ENCODE measurements at regions not wholly inside any gene's neighbourhood (a gene's known extent, or its start where the extent isn't known, plus 50 kb on each side); places are given as distances from the start of the nearest gene placed in this dataset.

- no peak overlapping the region for H3K27ac ChIP-seq (ENCODE audit: low read depth in 2 of 2, low read length in 2 of 2)
- H3K27me3 ChIP-seq (ENCODE audit: control insufficient read depth in 2 of 2, insufficient read depth in 2 of 2, low read length in 2 of 2) = no peaks in the 10 kb centered on the region
Observed at GRCh38 chr15:37788330-37788729, 146.1 kb upstream of the TMCO5A start.

GRCh38 chr15:37788767-37789396 is 145.6 kb upstream of the TMCO5A start:
- no peaks in the 10 kb centered on the region for H3K27me3 ChIP-seq (ENCODE audit: control insufficient read depth in 2 of 2, insufficient read depth in 2 of 2, low read length in 2 of 2)
- H3K4me1 ChIP-seq (ENCODE audit: control insufficient read depth in 2 of 2, insufficient read depth in 2 of 2, low read length in 2 of 2) = no peaks in the 10 kb centered on the region
- H3K9me3 ChIP-seq (ENCODE audit: control insufficient read depth in 2 of 2, low read length in 2 of 2) = no peaks in the 10 kb centered on the region
- H3K4me3 ChIP-seq (ENCODE audit: low read length in 2 of 2) = no peak overlapping the region
- H3K9ac ChIP-seq (ENCODE audit: low read depth in 1 of 2, low read length in 2 of 2) = no peak overlapping the region
- no peak overlapping the region for H3K27ac ChIP-seq (ENCODE audit: low read depth in 2 of 2, low read length in 2 of 2)
- no peaks in the 10 kb centered on the region for H3K36me3 ChIP-seq (ENCODE audit: control insufficient read depth in 2 of 2, insufficient read depth in 2 of 2, low read length in 2 of 2)

More at GRCh38 chr15:37788330-37788729, 146.1 kb upstream of the TMCO5A start:
- Histone ChIP-seq H3K36me3 (ENCODE audit: control insufficient read depth in 2 of 2, insufficient read depth in 2 of 2, low read length in 2 of 2) (no peaks in the 10 kb centered on the region), H3K9ac (ENCODE audit: low read depth in 1 of 2, low read length in 2 of 2) (no peak overlapping the region), H3K4me1 (ENCODE audit: control insufficient read depth in 2 of 2, insufficient read depth in 2 of 2, low read length in 2 of 2) (no peaks in the 10 kb centered on the region), H3K9me3 (ENCODE audit: control insufficient read depth in 2 of 2, low read length in 2 of 2) (no peaks in the 10 kb centered on the region), H3K4me3 (ENCODE audit: low read length in 2 of 2) (no peak overlapping the region)

- no peak overlapping the region for H3K9ac ChIP-seq (ENCODE audit: low read depth in 1 of 2, low read length in 2 of 2)
- H3K9me3 ChIP-seq (ENCODE audit: control insufficient read depth in 2 of 2, low read length in 2 of 2) = no peaks in the 10 kb centered on the region
- no peak overlapping the region for H3K27ac ChIP-seq (ENCODE audit: low read depth in 2 of 2, low read length in 2 of 2)
Observed at GRCh38 chr15:37789397-37789786, 145.0 kb upstream of the TMCO5A start.

GRCh38 chr15:37789881-37790280 is 144.6 kb upstream of the TMCO5A start:
- H3K36me3 ChIP-seq (ENCODE audit: control insufficient read depth in 2 of 2, insufficient read depth in 2 of 2, low read length in 2 of 2) = no peaks in the 10 kb centered on the region

More at GRCh38 chr15:37789397-37789786, 145.0 kb upstream of the TMCO5A start:
- Histone ChIP-seq H3K36me3 (ENCODE audit: control insufficient read depth in 2 of 2, insufficient read depth in 2 of 2, low read length in 2 of 2) (no peaks in the 10 kb centered on the region), H3K4me1 (ENCODE audit: control insufficient read depth in 2 of 2, insufficient read depth in 2 of 2, low read length in 2 of 2) (no peaks in the 10 kb centered on the region), H3K27me3 (ENCODE audit: control insufficient read depth in 2 of 2, insufficient read depth in 2 of 2, low read length in 2 of 2) (no peaks in the 10 kb centered on the region), H3K4me3 (ENCODE audit: low read length in 2 of 2) (no peak overlapping the region)

GRCh38 chr15:37791693-37792092 is 142.7 kb upstream of the TMCO5A start:
- H3K9ac ChIP-seq (ENCODE audit: low read depth in 1 of 2, low read length in 2 of 2) = no peak overlapping the region
- no peaks in the 10 kb centered on the region for H3K9me3 ChIP-seq (ENCODE audit: control insufficient read depth in 2 of 2, low read length in 2 of 2)
- no peak overlapping the region for H3K4me3 ChIP-seq (ENCODE audit: low read length in 2 of 2)
- H3K36me3 ChIP-seq (ENCODE audit: control insufficient read depth in 2 of 2, insufficient read depth in 2 of 2, low read length in 2 of 2) = no peaks in the 10 kb centered on the region
- no peak overlapping the region for H3K27ac ChIP-seq (ENCODE audit: low read depth in 2 of 2, low read length in 2 of 2)
- no peaks in the 10 kb centered on the region for H3K4me1 ChIP-seq (ENCODE audit: control insufficient read depth in 2 of 2, insufficient read depth in 2 of 2, low read length in 2 of 2)
- no peaks in the 10 kb centered on the region for H3K27me3 ChIP-seq (ENCODE audit: control insufficient read depth in 2 of 2, insufficient read depth in 2 of 2, low read length in 2 of 2)

More at GRCh38 chr15:37789881-37790280, 144.6 kb upstream of the TMCO5A start:
- Histone ChIP-seq H3K9ac (ENCODE audit: low read depth in 1 of 2, low read length in 2 of 2) (no peak overlapping the region), H3K4me3 (ENCODE audit: low read length in 2 of 2) (no peak overlapping the region), H3K27me3 (ENCODE audit: control insufficient read depth in 2 of 2, insufficient read depth in 2 of 2, low read length in 2 of 2) (no peaks in the 10 kb centered on the region), H3K4me1 (ENCODE audit: control insufficient read depth in 2 of 2, insufficient read depth in 2 of 2, low read length in 2 of 2) (no peaks in the 10 kb centered on the region), H3K9me3 (ENCODE audit: control insufficient read depth in 2 of 2, low read length in 2 of 2) (no peaks in the 10 kb centered on the region), H3K27ac (ENCODE audit: low read depth in 2 of 2, low read length in 2 of 2) (no peak overlapping the region)

GRCh38 chr15:37792351-37792750 is 142.1 kb upstream of the TMCO5A start:
- no peaks in the 10 kb centered on the region for H3K9me3 ChIP-seq (ENCODE audit: control insufficient read depth in 2 of 2, low read length in 2 of 2)
- no peak overlapping the region for H3K9ac ChIP-seq (ENCODE audit: low read depth in 1 of 2, low read length in 2 of 2)
- H3K4me1 ChIP-seq (ENCODE audit: control insufficient read depth in 2 of 2, insufficient read depth in 2 of 2, low read length in 2 of 2) = no peaks in the 10 kb centered on the region
- no peak overlapping the region for H3K27ac ChIP-seq (ENCODE audit: low read depth in 2 of 2, low read length in 2 of 2)
- H3K4me3 ChIP-seq (ENCODE audit: low read length in 2 of 2) = no peak overlapping the region
- H3K36me3 ChIP-seq (ENCODE audit: control insufficient read depth in 2 of 2, insufficient read depth in 2 of 2, low read length in 2 of 2) = no peaks in the 10 kb centered on the region
- H3K27me3 ChIP-seq (ENCODE audit: control insufficient read depth in 2 of 2, insufficient read depth in 2 of 2, low read length in 2 of 2) = no peaks in the 10 kb centered on the region

GRCh38 chr15:37793851-37794250 is 140.6 kb upstream of the TMCO5A start:
- Histone ChIP-seq H3K9ac (ENCODE audit: low read depth in 1 of 2, low read length in 2 of 2) (no peak overlapping the region), H3K4me1 (ENCODE audit: control insufficient read depth in 2 of 2, insufficient read depth in 2 of 2, low read length in 2 of 2) (no peaks in the 10 kb centered on the region), H3K4me3 (ENCODE audit: low read length in 2 of 2) (no peak overlapping the region), H3K27ac (ENCODE audit: low read depth in 2 of 2, low read length in 2 of 2) (no peak overlapping the region), H3K36me3 (ENCODE audit: control insufficient read depth in 2 of 2, insufficient read depth in 2 of 2, low read length in 2 of 2) (no peaks in the 10 kb centered on the region), H3K27me3 (ENCODE audit: control insufficient read depth in 2 of 2, insufficient read depth in 2 of 2, low read length in 2 of 2) (no peaks in the 10 kb centered on the region), H3K9me3 (ENCODE audit: control insufficient read depth in 2 of 2, low read length in 2 of 2) (no peaks in the 10 kb centered on the region)

GRCh38 chr15:37794947-37795346 is 139.5 kb upstream of the TMCO5A start:
- H3K4me3 ChIP-seq (ENCODE audit: low read length in 2 of 2) = no peak overlapping the region
- H3K9ac ChIP-seq (ENCODE audit: low read depth in 1 of 2, low read length in 2 of 2) = no peak overlapping the region
- no peaks in the 10 kb centered on the region for H3K36me3 ChIP-seq (ENCODE audit: control insufficient read depth in 2 of 2, insufficient read depth in 2 of 2, low read length in 2 of 2)
- H3K27ac ChIP-seq (ENCODE audit: low read depth in 2 of 2, low read length in 2 of 2) = no peak overlapping the region
- no peaks in the 10 kb centered on the region for H3K9me3 ChIP-seq (ENCODE audit: control insufficient read depth in 2 of 2, low read length in 2 of 2)
- no peaks in the 10 kb centered on the region for H3K4me1 ChIP-seq (ENCODE audit: control insufficient read depth in 2 of 2, insufficient read depth in 2 of 2, low read length in 2 of 2)
- H3K27me3 ChIP-seq (ENCODE audit: control insufficient read depth in 2 of 2, insufficient read depth in 2 of 2, low read length in 2 of 2) = no peaks in the 10 kb centered on the region

- no peak overlapping the region for H3K4me3 ChIP-seq (ENCODE audit: low read length in 2 of 2)
- H3K27ac ChIP-seq (ENCODE audit: low read depth in 2 of 2, low read length in 2 of 2) = no peak overlapping the region
- H3K9me3 ChIP-seq (ENCODE audit: control insufficient read depth in 2 of 2, low read length in 2 of 2) = no peaks in the 10 kb centered on the region
- H3K4me1 ChIP-seq (ENCODE audit: control insufficient read depth in 2 of 2, insufficient read depth in 2 of 2, low read length in 2 of 2) = no peaks in the 10 kb centered on the region
- no peaks in the 10 kb centered on the region for H3K36me3 ChIP-seq (ENCODE audit: control insufficient read depth in 2 of 2, insufficient read depth in 2 of 2, low read length in 2 of 2)
- H3K9ac ChIP-seq (ENCODE audit: low read depth in 1 of 2, low read length in 2 of 2) = no peak overlapping the region
- no peaks in the 10 kb centered on the region for H3K27me3 ChIP-seq (ENCODE audit: control insufficient read depth in 2 of 2, insufficient read depth in 2 of 2, low read length in 2 of 2)
Observed at GRCh38 chr15:37801529-37801928, 132.9 kb upstream of the TMCO5A start.

GRCh38 chr15:37806808-37807207 is 127.6 kb upstream of the TMCO5A start:
- no peaks in the 10 kb centered on the region for H3K36me3 ChIP-seq (ENCODE audit: control insufficient read depth in 2 of 2, insufficient read depth in 2 of 2, low read length in 2 of 2)
- H3K9ac ChIP-seq (ENCODE audit: low read depth in 1 of 2, low read length in 2 of 2) = no peak overlapping the region
- no peaks in the 10 kb centered on the region for H3K9me3 ChIP-seq (ENCODE audit: control insufficient read depth in 2 of 2, low read length in 2 of 2)
- H3K27me3 ChIP-seq (ENCODE audit: control insufficient read depth in 2 of 2, insufficient read depth in 2 of 2, low read length in 2 of 2) = no peaks in the 10 kb centered on the region
- no peak overlapping the region for H3K27ac ChIP-seq (ENCODE audit: low read depth in 2 of 2, low read length in 2 of 2)
- no peak overlapping the region for H3K4me3 ChIP-seq (ENCODE audit: low read length in 2 of 2)
- H3K4me1 ChIP-seq (ENCODE audit: control insufficient read depth in 2 of 2, insufficient read depth in 2 of 2, low read length in 2 of 2) = no peaks in the 10 kb centered on the region

- Histone ChIP-seq H3K27ac (ENCODE audit: low read depth in 2 of 2, low read length in 2 of 2) (no peak overlapping the region), H3K4me3 (ENCODE audit: low read length in 2 of 2) (no peak overlapping the region)
Observed at GRCh38 chr15:37810381-37810780, 124.1 kb upstream of the TMCO5A start.

More at GRCh38 chr15:37810381-37810780, 124.1 kb upstream of the TMCO5A start:
- no peak overlapping the region for H3K9ac ChIP-seq (ENCODE audit: low read depth in 1 of 2, low read length in 2 of 2)
- no peaks in the 10 kb centered on the region for H3K4me1 ChIP-seq (ENCODE audit: control insufficient read depth in 2 of 2, insufficient read depth in 2 of 2, low read length in 2 of 2)
- H3K27me3 ChIP-seq (ENCODE audit: control insufficient read depth in 2 of 2, insufficient read depth in 2 of 2, low read length in 2 of 2) = no peaks in the 10 kb centered on the region
- H3K9me3 ChIP-seq (ENCODE audit: control insufficient read depth in 2 of 2, low read length in 2 of 2) = no peaks in the 10 kb centered on the region
- no peaks in the 10 kb centered on the region for H3K36me3 ChIP-seq (ENCODE audit: control insufficient read depth in 2 of 2, insufficient read depth in 2 of 2, low read length in 2 of 2)

Data from mucosa of rectum (tissue), 2 donors.